ENCODE measurements at regions not wholly inside any gene's neighbourhood (a gene's known extent, or its start where the extent isn't known, plus 50 kb on each side); places are given as distances from the start of the nearest gene placed in this dataset.

DNA sequence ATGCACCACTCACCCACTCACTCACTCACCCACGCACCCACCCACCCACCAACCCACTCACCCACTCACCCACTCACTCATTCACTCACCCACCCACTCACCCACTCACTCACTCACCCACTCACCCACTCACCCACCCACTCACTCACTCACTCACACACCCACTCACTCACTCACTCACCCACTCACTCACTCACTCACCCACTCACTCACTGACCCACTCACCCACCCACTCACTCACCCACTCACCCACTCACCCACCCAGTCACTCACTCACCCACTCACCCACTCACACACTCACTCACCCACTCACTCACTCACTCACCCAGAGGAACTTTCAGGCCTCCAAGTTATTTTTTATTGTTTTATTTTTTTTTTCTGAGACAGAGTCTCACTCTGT, 93.1 kb upstream of the MKI67 start:
- Histone ChIP-seq H3K27ac (ENCODE audit: low read depth, low read length) (no peak overlapping the region), H3F3A (ENCODE audit: control insufficient read depth, insufficient read depth) (no peaks in the 10 kb centered on the region), H3K79me2 (ENCODE audit: control insufficient read depth, low read length) (no peaks in the 10 kb centered on the region), H3K4me2 (ENCODE audit: low read length) (no peak overlapping the region), H3K27me3 (ENCODE audit: control insufficient read depth, low read length) (no peaks in the 10 kb centered on the region), H3K36me3 (ENCODE audit: control insufficient read depth, low read length) (no peaks in the 10 kb centered on the region), H3K9me2 (replicated peaks; ENCODE audit: control insufficient read depth, low read length) (no peaks in the 10 kb centered on the region), H4K20me1 (ENCODE audit: control insufficient read depth, insufficient read depth, low read depth, low read length) (no peaks in the 10 kb centered on the region), H3K4me3 (ENCODE audit: low read length) (no peak overlapping the region), H3K9me3 (ENCODE audit: control insufficient read depth, insufficient read depth, low read length) (no peaks in the 10 kb centered on the region), H3K4me1 (ENCODE audit: control insufficient read depth, low read length) (no peaks in the 10 kb centered on the region)
- no peak for TF ChIP-seq EZH2phosphoT487 (IDR thresholded peaks at IDR 0.05; ENCODE audit: borderline replicate concordance, low read length)
- TF ChIP-seq, protein P1, sequence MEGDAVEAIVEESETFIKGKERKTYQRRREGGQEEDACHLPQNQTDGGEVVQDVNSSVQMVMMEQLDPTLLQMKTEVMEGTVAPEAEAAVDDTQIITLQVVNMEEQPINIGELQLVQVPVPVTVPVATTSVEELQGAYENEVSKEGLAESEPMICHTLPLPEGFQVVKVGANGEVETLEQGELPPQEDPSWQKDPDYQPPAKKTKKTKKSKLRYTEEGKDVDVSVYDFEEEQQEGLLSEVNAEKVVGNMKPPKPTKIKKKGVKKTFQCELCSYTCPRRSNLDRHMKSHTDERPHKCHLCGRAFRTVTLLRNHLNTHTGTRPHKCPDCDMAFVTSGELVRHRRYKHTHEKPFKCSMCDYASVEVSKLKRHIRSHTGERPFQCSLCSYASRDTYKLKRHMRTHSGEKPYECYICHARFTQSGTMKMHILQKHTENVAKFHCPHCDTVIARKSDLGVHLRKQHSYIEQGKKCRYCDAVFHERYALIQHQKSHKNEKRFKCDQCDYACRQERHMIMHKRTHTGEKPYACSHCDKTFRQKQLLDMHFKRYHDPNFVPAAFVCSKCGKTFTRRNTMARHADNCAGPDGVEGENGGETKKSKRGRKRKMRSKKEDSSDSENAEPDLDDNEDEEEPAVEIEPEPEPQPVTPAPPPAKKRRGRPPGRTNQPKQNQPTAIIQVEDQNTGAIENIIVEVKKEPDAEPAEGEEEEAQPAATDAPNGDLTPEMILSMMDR (IDR thresholded peaks at IDR 0.05; ENCODE audit: low read depth, low read length, poor library complexity, severe bottlenecking) = no peak

DNA sequence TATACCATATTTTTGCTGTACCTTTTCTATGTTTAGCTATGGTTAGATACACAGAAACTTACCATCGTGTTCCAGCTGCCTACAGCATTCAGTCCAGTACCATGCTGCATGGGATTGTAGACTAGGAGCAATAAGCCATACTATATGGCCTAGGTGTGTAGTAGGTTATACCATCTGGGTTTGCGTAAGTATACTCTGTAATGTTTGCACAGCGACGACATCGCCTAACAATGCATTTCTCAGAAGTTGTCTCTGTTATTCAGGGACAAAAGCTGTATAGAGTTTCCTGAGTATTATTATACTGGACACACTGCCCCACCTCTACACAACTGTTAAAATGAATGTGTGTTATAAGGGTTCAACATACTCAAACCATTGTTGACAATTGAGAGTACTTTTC, 93.8 kb upstream of the MKI67 start:
- Histone ChIP-seq H4K20me1 (ENCODE audit: control insufficient read depth, insufficient read depth, low read depth, low read length) (no peaks in the 10 kb centered on the region), H3K4me1 (ENCODE audit: control insufficient read depth, low read length) (no peaks in the 10 kb centered on the region), H3F3A (ENCODE audit: control insufficient read depth, insufficient read depth) (no peaks in the 10 kb centered on the region), H3K27ac (ENCODE audit: low read depth, low read length) (no peak overlapping the region), H3K9me2 (replicated peaks; ENCODE audit: control insufficient read depth, low read length) (no peaks in the 10 kb centered on the region), H3K9me3 (ENCODE audit: control insufficient read depth, insufficient read depth, low read length) (no peaks in the 10 kb centered on the region), H3K36me3 (ENCODE audit: control insufficient read depth, low read length) (no peaks in the 10 kb centered on the region), H3K4me3 (ENCODE audit: low read length) (no peak overlapping the region), H3K27me3 (ENCODE audit: control insufficient read depth, low read length) (no peaks in the 10 kb centered on the region), H3K79me2 (ENCODE audit: control insufficient read depth, low read length) (no peaks in the 10 kb centered on the region), H3K4me2 (ENCODE audit: low read length) (no peak overlapping the region)
- TF ChIP-seq, protein P1 (IDR thresholded peaks at IDR 0.05; ENCODE audit: low read depth, low read length, poor library complexity, severe bottlenecking) = no peak
- TF ChIP-seq EZH2phosphoT487 (IDR thresholded peaks at IDR 0.05; ENCODE audit: borderline replicate concordance, low read length) = no peak

DNA sequence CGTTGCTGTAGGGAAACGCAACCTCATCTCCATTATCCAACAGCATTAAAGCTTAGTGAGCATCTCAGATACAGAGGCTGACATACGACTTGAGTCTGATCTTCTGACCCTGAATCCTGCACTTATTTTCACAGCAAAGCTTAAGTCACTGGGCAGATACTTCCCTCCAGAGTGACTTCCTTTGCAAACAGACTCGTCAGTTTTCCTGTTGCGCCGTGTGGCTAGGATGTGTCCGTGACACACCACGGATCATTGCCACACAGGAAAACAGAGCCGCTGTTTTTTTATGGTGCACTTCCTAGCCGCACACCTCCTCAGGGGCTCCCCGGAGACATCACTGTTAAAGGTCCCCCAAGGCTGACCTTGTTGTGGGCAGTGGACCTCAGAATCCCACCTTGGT, 94.9 kb upstream of the MKI67 start:
- no peaks in the 10 kb centered on the region for H3F3A ChIP-seq (ENCODE audit: control insufficient read depth, insufficient read depth)
- H4K20me1 ChIP-seq (ENCODE audit: control insufficient read depth, insufficient read depth, low read depth, low read length) = no peaks in the 10 kb centered on the region
- no peak overlapping the region for H3K4me2 ChIP-seq (ENCODE audit: low read length)
- H3K27ac ChIP-seq (ENCODE audit: low read depth, low read length) = no peak overlapping the region
- no peaks in the 10 kb centered on the region for H3K9me2 ChIP-seq (replicated peaks; ENCODE audit: control insufficient read depth, low read length)
- no peaks in the 10 kb centered on the region for H3K36me3 ChIP-seq (ENCODE audit: control insufficient read depth, low read length)
- H3K9me3 ChIP-seq (ENCODE audit: control insufficient read depth, insufficient read depth, low read length) = no peaks in the 10 kb centered on the region
- TF ChIP-seq EZH2phosphoT487 (IDR thresholded peaks at IDR 0.05; ENCODE audit: borderline replicate concordance, low read length) = no peak
- TF ChIP-seq, protein P1 (IDR thresholded peaks at IDR 0.05; ENCODE audit: low read depth, low read length, poor library complexity, severe bottlenecking) = no peak
- H3K27me3 ChIP-seq (ENCODE audit: control insufficient read depth, low read length) = no peaks in the 10 kb centered on the region
- no peaks in the 10 kb centered on the region for H3K4me1 ChIP-seq (ENCODE audit: control insufficient read depth, low read length)
- H3K79me2 ChIP-seq (ENCODE audit: control insufficient read depth, low read length) = no peaks in the 10 kb centered on the region
- H3K4me3 ChIP-seq (ENCODE audit: low read length) = no peak overlapping the region

DNA sequence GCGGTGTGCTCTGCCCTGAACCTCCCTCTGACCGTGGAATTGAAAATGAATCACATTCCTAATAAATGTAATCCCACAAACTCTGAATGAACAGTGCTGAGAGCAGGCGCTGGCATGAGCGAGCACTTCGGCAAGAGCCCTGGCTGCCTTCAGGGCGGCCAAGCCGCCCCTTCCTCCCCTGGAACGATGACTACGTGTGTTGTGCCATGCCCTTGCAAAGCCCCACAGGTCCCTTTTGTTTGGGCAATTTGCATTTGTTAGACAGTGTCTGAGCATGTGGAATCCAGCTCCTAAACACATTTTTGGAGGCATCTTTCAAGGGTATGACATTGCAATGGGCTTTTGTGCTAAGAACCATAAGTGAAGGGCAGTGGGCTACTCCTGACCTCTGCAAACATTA, 95.6 kb upstream of the MKI67 start:
- no peaks in the 10 kb centered on the region for H3K9me2 ChIP-seq (replicated peaks; ENCODE audit: control insufficient read depth, low read length)
- H3K79me2 ChIP-seq (ENCODE audit: control insufficient read depth, low read length) = no peaks in the 10 kb centered on the region
- H3K4me2 ChIP-seq (ENCODE audit: low read length) = no peak overlapping the region
- H3K4me1 ChIP-seq (ENCODE audit: control insufficient read depth, low read length) = no peaks in the 10 kb centered on the region
- H3F3A ChIP-seq (ENCODE audit: control insufficient read depth, insufficient read depth) = no peaks in the 10 kb centered on the region
- H4K20me1 ChIP-seq (ENCODE audit: control insufficient read depth, insufficient read depth, low read depth, low read length) = no peaks in the 10 kb centered on the region
- no peak overlapping the region for H3K27ac ChIP-seq (ENCODE audit: low read depth, low read length)
- H3K36me3 ChIP-seq (ENCODE audit: control insufficient read depth, low read length) = no peaks in the 10 kb centered on the region
- H3K4me3 ChIP-seq (ENCODE audit: low read length) = no peak overlapping the region
- TF ChIP-seq, protein P1 (IDR thresholded peaks at IDR 0.05; ENCODE audit: low read depth, low read length, poor library complexity, severe bottlenecking) = no peak
- TF ChIP-seq EZH2phosphoT487 (IDR thresholded peaks at IDR 0.05; ENCODE audit: borderline replicate concordance, low read length) = no peak
- no peaks in the 10 kb centered on the region for H3K9me3 ChIP-seq (ENCODE audit: control insufficient read depth, insufficient read depth, low read length)
- H3K27me3 ChIP-seq (ENCODE audit: control insufficient read depth, low read length) = no peaks in the 10 kb centered on the region

Data from DOHH2 (cell line).